ENCODE measurements at regions not wholly inside any gene's neighbourhood (a gene's known extent, or its start where the extent isn't known, plus 50 kb on each side); places are given as distances from the start of the nearest gene placed in this dataset.

DNA sequence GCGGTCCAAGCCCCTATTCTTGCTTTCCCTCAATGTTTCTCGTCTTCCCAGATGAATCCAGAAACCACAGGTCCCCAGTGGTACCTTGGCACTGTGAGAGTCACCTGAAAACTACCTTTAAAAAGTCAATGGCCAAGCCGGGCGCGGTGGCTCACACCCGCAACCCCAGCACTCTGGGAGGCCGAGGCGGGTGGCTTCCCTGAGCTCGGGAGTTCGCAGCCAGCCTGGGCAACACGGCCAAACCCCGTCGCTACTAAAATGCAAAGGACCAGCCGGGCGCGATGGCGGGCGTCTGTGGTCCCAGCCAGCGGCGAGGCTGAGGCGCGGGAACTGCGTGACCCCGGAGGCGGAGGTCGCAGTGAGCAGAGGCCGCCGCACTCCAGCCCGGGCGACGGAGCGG lies 285.9 kb downstream of the CHL1 start:
- TF ChIP-seq CTCF (IDR thresholded peaks at IDR 0.05) (no peak), POLR2A (IDR thresholded peaks at IDR 0.05) (no peak)
